Trophoblast cell (in vitro differentiated cells and primary cell): ENCODE measurements at regions not wholly inside any gene's neighbourhood (a gene's known extent, or its start where the extent isn't known, plus 50 kb on each side); places are given as distances from the start of the nearest gene placed in this dataset.
"Not testable (repeated sequence)": the region's sequence is repeated elsewhere in the genome, so short reads cannot be mapped to it uniquely, and the experiment has no call there.

ENCODE experiments used
- DNase-seq, 2 donors: peaks; one replicate each; pipeline ENCODE4 v3.0.0-alpha.2; 2016
- H2AFZ ChIP-seq: 2 replicates; pipeline ENCODE4 v1.6.1; 2013; ENCODE audit warnings: low read length, moderate library complexity, mild to moderate bottlenecking; ENCODE audit not compliant: insufficient read depth, poor library complexity
- H2AK5ac ChIP-seq: 2 replicates; pipeline ENCODE4 v1.6.1; 2013; ENCODE audit warnings: mild to moderate bottlenecking, low read length
- H2BK120ac ChIP-seq: 2 replicates; pipeline ENCODE4 v1.6.1; 2013; ENCODE audit warnings: low read length, mild to moderate bottlenecking, moderate library complexity; ENCODE audit not compliant: insufficient read depth, poor library complexity
- H2BK12ac ChIP-seq: 2 replicates; pipeline ENCODE4 v1.6.1; 2013; ENCODE audit warnings: mild to moderate bottlenecking, low read length, moderate library complexity
- H2BK5ac ChIP-seq: 2 replicates; pipeline ENCODE4 v1.6.1; 2013; ENCODE audit warnings: low read length, low read depth, moderate library complexity, mild to moderate bottlenecking; ENCODE audit not compliant: poor library complexity
- H3K14ac ChIP-seq: 2 replicates; pipeline ENCODE4 v1.6.1; 2013; ENCODE audit warnings: mild to moderate bottlenecking, low read length
- H3K18ac ChIP-seq: 2 replicates; pipeline ENCODE4 v1.6.1; 2013; ENCODE audit warnings: mild to moderate bottlenecking, low read length
- H3K23ac ChIP-seq: 2 replicates; pipeline ENCODE4 v1.6.1; 2013; ENCODE audit warnings: low read length
- H3K27ac ChIP-seq: 2 replicates; pipeline ENCODE4 v1.5.1; 2013; ENCODE audit warnings: low read depth, mild to moderate bottlenecking, inconsistent platforms, low read length, moderate library complexity
- H3K27me3 ChIP-seq: 2 replicates; pipeline ENCODE4 v1.6.1; 2013; ENCODE audit warnings: inconsistent platforms, mild to moderate bottlenecking, low read length, moderate library complexity; ENCODE audit not compliant: insufficient read depth
- H3K36me3 ChIP-seq, 2 experiments: 1 replicate in 1 of 2; 2 replicates in 1 of 2; pipeline ENCODE4 v1.6.1; 2013; ENCODE audit warnings: low read length in 2 of 2, mild to moderate bottlenecking in 2 of 2, moderate library complexity in 1 of 2; ENCODE audit not compliant: insufficient read depth in 2 of 2, control insufficient read depth in 1 of 2
- H3K4ac ChIP-seq: 2 replicates; pipeline ENCODE4 v1.6.1; 2013; ENCODE audit warnings: low read depth, mild to moderate bottlenecking, low read length, moderate library complexity
- H3K4me1 ChIP-seq, 2 experiments: 1 replicate in 1 of 2; 2 replicates in 1 of 2; pipeline ENCODE4 v1.6.1; 2013; ENCODE audit warnings: low read length in 2 of 2, mild to moderate bottlenecking in 2 of 2, moderate library complexity in 1 of 2; ENCODE audit not compliant: insufficient read depth in 2 of 2, control insufficient read depth in 1 of 2
- H3K4me2 ChIP-seq: 2 replicates; pipeline ENCODE4 v1.6.1; 2013; ENCODE audit warnings: inconsistent platforms, mild to moderate bottlenecking, low read length, moderate library complexity
- H3K4me3 ChIP-seq: 2 replicates; pipeline ENCODE4 v1.5.1; 2013; ENCODE audit warnings: mild to moderate bottlenecking, low read depth, low read length, inconsistent platforms
- H3K79me1 ChIP-seq: one replicate; pipeline ENCODE4 v1.6.1; 2013; ENCODE audit warnings: low read length
- H3K79me2 ChIP-seq: 2 replicates; pipeline ENCODE4 v1.6.1; 2013; ENCODE audit warnings: low read length, mild to moderate bottlenecking; ENCODE audit not compliant: control insufficient read depth, insufficient read depth, poor library complexity
- H3K9ac ChIP-seq: 2 replicates; pipeline ENCODE4 v1.6.1; 2013; ENCODE audit warnings: mild to moderate bottlenecking, low read length
- H3K9me3 ChIP-seq: 2 replicates; pipeline ENCODE4 v1.6.1; 2013; ENCODE audit warnings: low read depth, mild to moderate bottlenecking, control low read depth, inconsistent platforms, low read length; ENCODE audit not compliant: insufficient read depth
- H4K12ac ChIP-seq: 2 replicates; pipeline ENCODE4 v1.6.1; 2013; ENCODE audit warnings: low read depth, mild to moderate bottlenecking, low read length, moderate library complexity
- H4K8ac ChIP-seq: 2 replicates; pipeline ENCODE4 v1.6.1; 2013; ENCODE audit warnings: low read depth, mild to moderate bottlenecking, low read length, moderate library complexity
- H4K91ac ChIP-seq: one replicate; pipeline ENCODE4 v1.6.1; 2013; ENCODE audit warnings: low read depth, mild to moderate bottlenecking, low read length, moderate library complexity
- WGBS: extraction: QIAGEN DNeasy Blood & Tissue Kit; methylation state at CpG from one replicate; pipeline ENCODE4 v1.1.7; 2013; ENCODE audit warnings: missing lambda C conversion rate; ENCODE audit not compliant: insufficient read length, insufficient coverage; ENCODE audit errors: extremely low coverage; 5-methylcytosine and 5-hydroxymethylcytosine counted together

GRCh38 chr16:29237495-29237894, 169.0 kb downstream of the NPIPB11 start:
- not testable (repeated sequence) for H2AK5ac ChIP-seq, H3K4ac ChIP-seq, H3K79me2 ChIP-seq, H2AFZ ChIP-seq, H2BK120ac ChIP-seq, H3K27ac ChIP-seq, H3K9me3 ChIP-seq, H3K4me3 ChIP-seq, H3K9ac ChIP-seq, H4K91ac ChIP-seq, H2BK5ac ChIP-seq, H2BK12ac ChIP-seq, H3K23ac ChIP-seq, DNase-seq, H3K27me3 ChIP-seq, H3K14ac ChIP-seq, H3K36me3 ChIP-seq, H3K4me1 ChIP-seq, H3K4me2 ChIP-seq, H4K12ac ChIP-seq, H3K79me1 ChIP-seq, H4K8ac ChIP-seq, H3K18ac ChIP-seq
- WGBS, result no CpG with 5 or more reads among the region's 15 CpGs

- not testable (repeated sequence) for H3K18ac ChIP-seq, H3K23ac ChIP-seq, H3K36me3 ChIP-seq, H3K79me2 ChIP-seq, H2BK5ac ChIP-seq, H3K4me3 ChIP-seq, H3K14ac ChIP-seq, H3K27me3 ChIP-seq, H3K9me3 ChIP-seq, H2BK12ac ChIP-seq, H3K79me1 ChIP-seq, H4K12ac ChIP-seq, H4K8ac ChIP-seq, H3K4ac ChIP-seq, H3K9ac ChIP-seq, H4K91ac ChIP-seq, H3K4me2 ChIP-seq, H3K27ac ChIP-seq, H2BK120ac ChIP-seq, DNase-seq, H2AFZ ChIP-seq, H3K4me1 ChIP-seq, H2AK5ac ChIP-seq
- WGBS, result no CpG with 5 or more reads among the region's 30 CpGs
These were observed 169.5 kb downstream of the NPIPB11 start for GRCh38 chr16:29237023-29237422.

DNA sequence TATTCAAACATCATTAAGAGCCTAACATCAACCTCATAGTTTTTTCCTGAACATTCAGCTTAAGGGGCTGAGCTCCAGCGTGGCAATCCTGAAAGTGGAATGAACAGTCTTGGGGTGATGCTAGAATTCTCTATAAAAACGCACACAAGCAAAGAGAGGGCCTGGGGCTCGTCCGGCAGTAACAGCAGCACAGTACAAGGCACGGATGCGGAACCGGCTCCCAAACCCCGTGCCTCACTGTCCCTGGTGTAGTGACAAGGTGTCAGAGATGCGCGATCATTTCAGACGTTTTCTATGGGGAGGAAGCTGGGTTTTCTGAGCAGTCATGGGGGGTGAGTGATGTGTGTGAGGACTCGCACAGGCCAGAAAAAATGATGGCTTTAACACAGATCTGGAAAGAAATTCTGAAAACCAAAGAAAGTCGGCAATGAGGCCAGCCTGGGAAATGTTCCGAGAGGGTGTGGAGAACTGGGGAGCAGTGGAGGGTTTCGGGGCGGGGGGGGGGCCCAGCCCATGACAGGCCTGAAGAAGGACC, 170.6 kb downstream of the NPIPB11 start:
- H3K9me3 ChIP-seq, H2AK5ac ChIP-seq, H3K18ac ChIP-seq, H3K14ac ChIP-seq, DNase-seq, H2BK120ac ChIP-seq, H3K4me3 ChIP-seq, H3K4me2 ChIP-seq, H3K4me1 ChIP-seq, H2BK12ac ChIP-seq, H3K27me3 ChIP-seq, H3K79me1 ChIP-seq, H3K23ac ChIP-seq, H3K9ac ChIP-seq, H2BK5ac ChIP-seq, H4K12ac ChIP-seq, H2AFZ ChIP-seq, H4K91ac ChIP-seq, H3K79me2 ChIP-seq, H3K4ac ChIP-seq, H3K27ac ChIP-seq, H4K8ac ChIP-seq, H3K36me3 ChIP-seq: not testable (repeated sequence)
- WGBS, result no CpG with 5 or more reads among the region's 16 CpGs

GRCh38 chr16:29234536-29235275, 171.8 kb downstream of the NPIPB11 start:
- H4K12ac ChIP-seq, H3K27me3 ChIP-seq, H3K4me3 ChIP-seq, H3K4ac ChIP-seq, H2AK5ac ChIP-seq, H3K14ac ChIP-seq, H4K91ac ChIP-seq, H3K23ac ChIP-seq, DNase-seq, H2AFZ ChIP-seq, H3K18ac ChIP-seq, H3K4me1 ChIP-seq, H3K9ac ChIP-seq, H3K79me1 ChIP-seq, H3K27ac ChIP-seq, H4K8ac ChIP-seq, H3K79me2 ChIP-seq, H3K4me2 ChIP-seq, H3K36me3 ChIP-seq, H2BK120ac ChIP-seq, H2BK5ac ChIP-seq, H3K9me3 ChIP-seq, H2BK12ac ChIP-seq: not testable (repeated sequence)
- no CpG with 5 or more reads among the region's 21 CpGs for WGBS
